Transverse colon (tissue), 4 donors: ENCODE measurements at regions not wholly inside any gene's neighbourhood (a gene's known extent, or its start where the extent isn't known, plus 50 kb on each side); places are given as distances from the start of the nearest gene placed in this dataset.

Experiments used
- CTCF ChIP-seq, 5 experiments: fragments of 200-600 bp in 3 of 5; fragments of 450-650 bp in 2 of 5; sonication (generic) in 3 of 5; IDR thresholded peaks; 1 replicate in 2 of 5; 2 replicates in 3 of 5; pipeline ENCODE4 v1.5.1; 2016 to 2017; ENCODE audit warnings: antibody characterized with exemption in 5 of 5, inconsistent platforms in 3 of 5, mild to moderate bottlenecking in 2 of 5, moderate library complexity in 1 of 5
- POLR2A ChIP-seq: fragments of 450-650 bp; IDR thresholded peaks from one replicate; pipeline ENCODE4 v1.6.1; 2016; ENCODE audit warnings: antibody characterized with exemption, mild to moderate bottlenecking, moderate library complexity
- POLR2AphosphoS5 ChIP-seq, 3 donors: sonication (generic); formaldehyde crosslinking; IDR thresholded peaks; one replicate each; pipeline ENCODE4 v1.6.1; 2016; ENCODE audit warnings: antibody characterized with exemption in 3 of 3

GRCh38 chr14:97912217-97912616, 1115.0 kb downstream of the VRK1 start:
- TF ChIP-seq CTCF (IDR thresholded peaks at IDR 0.05) (no peak), POLR2A (no peak), POLR2AphosphoS5 (IDR thresholded peaks at IDR 0.05) (no peak)
